ENCODE measurements at regions not wholly inside any gene's neighbourhood (a gene's known extent, or its start where the extent isn't known, plus 50 kb on each side); places are given as distances from the start of the nearest gene placed in this dataset.

GRCh38 chr17:77580531-77581270 is 377.8 kb upstream of the TNRC6C start:
- Histone ChIP-seq H2BK12ac (ENCODE audit: low read depth, low read length) (no peak overlapping the region), H3K4me3 (ENCODE audit: extremely low read depth in 1 of 4, insufficient read depth in 2 of 4, low read depth in 3 of 4, low read length in 4 of 4) (no peak overlapping the region), H3K9ac (replicated peaks in 1 of 4; ENCODE audit: extremely low read depth in 1 of 4, low read depth in 3 of 4, low read length in 3 of 4) (no peak overlapping the region), H2BK15ac (ENCODE audit: low read length) (no peak overlapping the region), H3K27me3 (replicated peaks in 1 of 4; ENCODE audit: control insufficient read depth in 3 of 4, extremely low read depth in 1 of 4, insufficient read depth in 3 of 4, low read length in 3 of 4) (no peaks in the 10 kb centered on the region; a peak in 1 of 7 replicates), H3K4me1 (replicated peaks in 1 of 4; ENCODE audit: control insufficient read depth in 3 of 4, insufficient read depth in 4 of 4, low read length in 3 of 4) (no peaks in the 10 kb centered on the region), H3K56ac (replicated peaks; ENCODE audit: insufficient read length, low read depth, low read length) (no peak overlapping the region), H3K23me2 (ENCODE audit: low read depth, low read length) (no peaks in the 10 kb centered on the region), H3K23ac (ENCODE audit: insufficient read length) (no peak overlapping the region), H3K18ac (ENCODE audit: extremely low read depth, low read length) (no peak overlapping the region), H4K8ac (ENCODE audit: extremely low read depth, insufficient read depth, low read length) (no peak overlapping the region), H4K91ac (replicated peaks; ENCODE audit: insufficient read length, low read length) (no peak overlapping the region), H3K4me2 (ENCODE audit: insufficient read depth in 1 of 2, low read depth in 2 of 2, low read length in 2 of 2) (no peak overlapping the region), H3K14ac (ENCODE audit: insufficient read length) (no peak overlapping the region), H3K4ac (replicated peaks; ENCODE audit: insufficient read length, low read depth, low read length) (no peak overlapping the region), H3K9me3 (ENCODE audit: insufficient read depth in 2 of 2, low read depth in 1 of 2, low read length in 1 of 2) (no peaks in the 10 kb centered on the region), H2BK120ac (replicated peaks; ENCODE audit: low read depth, low read length) (no peak overlapping the region), H2BK20ac (ENCODE audit: low read length) (no peak overlapping the region), H3K36me3 (ENCODE audit: control insufficient read depth in 2 of 4, insufficient read depth in 4 of 4, low read length in 3 of 4) (no peaks in the 10 kb centered on the region), H2AK5ac (ENCODE audit: low read depth, low read length) (no peak overlapping the region), H2AFZ (ENCODE audit: low read length) (no peak overlapping the region), H3K79me1 (ENCODE audit: low read depth, low read length) (no peaks in the 10 kb centered on the region), H4K5ac (ENCODE audit: insufficient read length, low read depth, low read length) (no peak overlapping the region), H2BK5ac (ENCODE audit: low read depth, low read length) (no peak overlapping the region), H4K20me1 (replicated peaks in 1 of 2; ENCODE audit: control insufficient read depth in 1 of 2, insufficient read depth in 2 of 2, low read length in 2 of 2) (peaks cover 0 to 2% of the 10 kb centered on the region in 2 experiments), H3K79me2 (ENCODE audit: control insufficient read depth in 1 of 2, insufficient read depth in 2 of 2, low read length in 2 of 2) (no peaks in the 10 kb centered on the region), H3K27ac (ENCODE audit: low read depth, low read length) (no peak overlapping the region)
- no peak for FAIRE-seq
- DNase-seq (ENCODE audit: low read depth in 1 of 2, low spot score in 2 of 2): no peak
- POLR2A ChIA-PET (ENCODE audit: partially characterized antibody): no interaction called here
- 89% methylated on average over 8 of the region's 8 CpGs; no CpG with 5 or more reads in 1 of the 2 experiments for WGBS, 2 experiments (ENCODE audit: extremely low coverage in 1 of 2, insufficient coverage in 1 of 2, insufficient read length in 1 of 2, insufficient replicate concordance in 2 of 2, low coverage in 1 of 2, low lambda C conversion rate in 2 of 2, missing lambda C conversion rate in 1 of 2)
- CTCF ChIA-PET (ENCODE audit: partially characterized antibody): interaction anchor here (0.7 kb wide), 1 partner anchor 137 kb away, joined by 3 read pairs; no protein-coding TSS in a partner anchor
- TF ChIP-seq TAF7 (optimal IDR thresholded peaks at IDR 0.05; ENCODE audit: borderline replicate concordance, low read depth, low read length) (no peak), BCL11A (IDR thresholded peaks at IDR 0.05; ENCODE audit: low read depth in 2 of 2, low read length in 2 of 2) (no peak), EP300 (IDR thresholded peaks at IDR 0.05; ENCODE audit: borderline replicate concordance in 1 of 2, low read depth in 2 of 2, low read length in 2 of 2) (no peak), BACH1 (IDR thresholded peaks at IDR 0.05; ENCODE audit: low read length) (no peak), TCF12 (IDR thresholded peaks at IDR 0.05; ENCODE audit: low read depth, low read length) (no peak), EZH2 (IDR thresholded peaks at IDR 0.05; ENCODE audit: low read depth, low read length, severe bottlenecking) (no peak), HDAC6 (IDR thresholded peaks at IDR 0.05; ENCODE audit: low read depth, low read length) (no peak), EGR1 (IDR thresholded peaks at IDR 0.05; ENCODE audit: borderline replicate concordance, low read depth, low read length) (no peak), SIRT6 (IDR thresholded peaks at IDR 0.05; ENCODE audit: low read length) (no peak), HDAC2 (IDR thresholded peaks at IDR 0.05; ENCODE audit: borderline replicate concordance in 1 of 2, low read depth in 2 of 2, low read length in 2 of 2) (no peak), JUND (IDR thresholded peaks at IDR 0.05; ENCODE audit: low read length) (no peak), YY1 (IDR thresholded peaks at IDR 0.05; ENCODE audit: low read depth, low read length) (no peak)
